GM19043 (cell line): ENCODE measurements at regions not wholly inside any gene's neighbourhood (a gene's known extent, or its start where the extent isn't known, plus 50 kb on each side); places are given as distances from the start of the nearest gene placed in this dataset.
"Not testable (repeated sequence)": the region's sequence is repeated elsewhere in the genome, so short reads cannot be mapped to it uniquely, and the experiment has no call there.

ENCODE experiments used
- ATAC-seq: cut with Tn5 transposase; IDR thresholded peaks from one replicate; pipeline ENCODE4 v1.9.1; 2021; ENCODE audit warnings: low read depth; ENCODE audit not compliant: unreplicated experiment

GRCh38 chr3:137110392-137110996, 152.7 kb downstream of the IL20RB start:
- peak; percentile 59 for ATAC-seq

- no peak for ATAC-seq
Observed at GRCh38 chr3:137111497-137111896, 153.7 kb downstream of the IL20RB start.

GRCh38 chr3:137116619-137117018, 158.8 kb downstream of the IL20RB start:
- no peak for ATAC-seq

DNA sequence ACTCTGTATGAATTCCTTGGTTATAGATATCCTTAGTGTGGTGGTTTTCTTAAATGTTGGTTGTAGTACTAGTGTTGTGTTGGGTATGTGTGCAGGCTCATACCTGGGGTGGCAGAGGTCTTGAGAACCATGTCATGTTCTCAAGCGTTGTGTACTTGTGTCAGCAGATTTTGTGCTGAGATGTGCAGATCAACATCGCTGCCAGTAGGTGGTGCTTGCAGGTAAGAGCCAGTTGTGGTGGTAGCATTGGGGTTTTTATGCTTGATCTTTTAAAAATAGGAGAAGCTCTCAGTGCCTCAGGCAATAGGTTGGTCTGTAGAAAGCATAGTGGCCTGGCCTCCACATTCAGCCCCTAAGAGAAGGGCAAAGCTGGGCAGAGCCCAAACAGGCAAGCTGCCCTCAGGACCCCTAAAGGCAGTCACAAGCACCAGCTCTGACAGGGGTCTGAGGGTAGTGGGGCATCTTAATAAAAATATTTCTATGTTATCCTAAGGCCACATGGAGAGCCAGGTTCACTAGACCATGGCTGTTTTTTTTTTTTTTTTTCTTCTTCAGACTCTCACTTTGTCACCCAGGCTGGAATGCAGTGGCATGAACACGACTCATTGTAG, 164.0 kb downstream of the IL20RB start:
- peak; percentile 66 for ATAC-seq

DNA sequence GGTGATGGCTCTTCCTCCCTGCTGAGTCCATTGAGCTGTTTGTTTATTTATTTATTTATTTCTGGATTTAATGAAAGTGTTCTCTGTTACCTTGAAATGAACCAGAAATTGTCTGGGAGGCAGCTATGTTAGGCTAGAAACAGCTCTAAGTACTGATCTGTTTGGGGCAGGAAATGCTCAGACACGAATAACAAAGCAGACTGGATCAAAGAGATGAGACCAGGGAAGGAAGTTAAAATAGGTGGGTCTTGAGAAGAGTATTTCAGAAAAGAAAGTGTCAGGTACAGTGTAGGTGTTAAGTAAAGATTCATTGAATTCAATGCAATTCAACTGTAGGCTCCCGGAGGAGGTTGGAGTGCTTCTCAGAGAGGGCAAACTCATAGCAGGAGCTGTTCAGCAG, 173.3 kb downstream of the IL20RB start:
- ATAC-seq: no peak

DNA sequence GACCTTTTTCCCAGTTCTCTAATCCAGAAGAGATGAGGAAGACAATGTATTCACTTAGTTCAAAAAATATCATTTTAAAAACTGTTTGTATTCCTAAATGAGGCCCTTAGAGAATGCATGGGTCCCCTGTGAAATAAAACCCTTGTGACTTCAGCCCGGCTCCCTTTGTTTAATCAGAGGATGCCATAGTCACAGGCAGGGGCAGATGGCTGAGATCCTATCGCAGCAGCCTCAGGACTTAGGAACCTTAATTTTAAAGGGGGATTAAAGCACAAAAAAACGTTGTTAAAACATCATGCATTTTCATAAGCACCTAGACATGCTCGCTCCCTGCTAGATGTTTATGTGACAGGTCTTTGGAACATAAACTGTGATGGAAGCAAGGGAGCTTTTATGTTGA, 176.6 kb downstream of the IL20RB start:
- ATAC-seq: no peak

DNA sequence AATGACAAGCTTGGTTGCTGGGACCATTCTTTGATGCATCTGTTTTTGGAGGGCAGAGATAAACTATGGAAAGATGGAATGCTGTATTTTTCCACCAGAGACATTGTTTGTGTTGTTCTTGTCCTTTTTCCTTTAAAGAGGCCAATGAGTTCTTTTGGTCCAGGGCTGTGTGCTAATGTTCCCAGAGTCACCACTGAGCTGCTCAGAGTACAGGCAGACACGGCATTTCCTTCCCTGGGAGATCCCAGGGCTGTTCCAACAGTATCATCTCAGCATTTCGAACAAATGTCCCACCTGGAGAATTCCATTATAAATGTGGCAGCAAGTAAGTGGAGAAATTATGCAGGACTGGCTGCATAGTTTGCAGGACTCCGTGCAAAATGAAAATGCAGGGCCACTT, 190.6 kb downstream of the IL20RB start:
- ATAC-seq: no peak

DNA sequence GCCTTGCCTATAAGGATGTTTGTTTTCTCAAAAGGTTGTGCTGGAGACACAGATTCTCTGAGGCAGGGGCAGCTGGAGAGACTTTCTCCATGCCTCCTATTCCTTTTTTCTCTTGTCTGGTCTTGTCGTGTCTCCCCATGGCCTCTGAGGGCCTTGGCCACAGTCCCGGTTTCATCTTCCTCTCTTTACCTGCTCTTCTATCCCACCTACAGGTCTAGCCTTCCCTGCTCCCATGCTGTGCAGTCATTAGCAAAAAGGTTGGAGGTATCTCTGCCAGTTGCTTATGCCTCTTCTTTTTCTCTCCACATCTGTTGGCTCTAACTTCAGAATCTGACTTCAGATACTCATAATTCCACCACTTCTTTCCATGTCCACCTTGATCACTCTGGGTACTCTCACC, 191.1 kb downstream of the IL20RB start:
- ATAC-seq: no peak

- no peak for ATAC-seq
Observed at GRCh38 chr3:137150825-137151224, 193.0 kb downstream of the IL20RB start.

DNA sequence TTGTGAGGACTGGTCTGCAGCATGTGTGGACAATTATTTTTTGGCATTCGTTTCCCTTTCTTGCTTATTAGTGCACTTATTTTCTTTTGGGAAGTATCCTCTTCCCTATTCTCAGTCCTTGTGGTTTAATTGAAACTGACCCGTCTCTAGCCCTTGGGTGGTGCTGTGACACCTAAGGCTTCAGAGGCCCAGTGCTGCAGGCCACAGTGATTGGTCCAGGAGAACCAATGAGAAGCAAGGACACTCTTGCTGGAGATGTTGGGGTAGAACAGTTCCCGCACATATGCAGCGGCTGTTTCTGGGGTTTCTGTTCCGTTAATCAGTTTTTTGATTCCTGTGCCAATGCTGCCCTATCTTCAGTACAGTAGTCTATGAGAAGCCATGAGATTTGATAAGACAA, 195.3 kb downstream of the IL20RB start:
- not testable (repeated sequence) for ATAC-seq

GRCh38 chr3:137163241-137163871, 205.6 kb downstream of the IL20RB start:
- no peak for ATAC-seq

DNA sequence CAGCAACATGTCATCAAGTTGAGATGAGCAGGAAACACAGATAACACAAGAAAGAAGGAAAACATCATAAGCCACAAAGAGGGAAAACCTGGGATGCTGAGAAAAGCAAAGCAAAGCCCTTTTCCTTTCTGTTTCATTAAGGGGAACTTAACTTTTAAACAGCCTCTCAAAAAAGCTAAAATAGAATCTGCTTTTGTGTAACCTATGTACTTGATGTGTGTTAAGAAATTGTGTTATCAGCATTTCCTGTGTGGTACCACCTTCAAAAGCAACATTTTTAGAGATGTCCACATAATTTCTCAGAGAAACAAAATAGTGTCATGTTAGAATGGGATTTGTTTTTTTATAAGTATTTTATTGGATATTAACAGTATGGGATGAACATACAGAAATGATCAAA, 206.2 kb downstream of the IL20RB start:
- no peak for ATAC-seq

- ATAC-seq: no peak
Observed at GRCh38 chr3:137165117-137165806, 207.5 kb downstream of the IL20RB start.

- ATAC-seq: no peak
Observed at GRCh38 chr3:137171834-137172603, 214.2 kb downstream of the IL20RB start.

DNA sequence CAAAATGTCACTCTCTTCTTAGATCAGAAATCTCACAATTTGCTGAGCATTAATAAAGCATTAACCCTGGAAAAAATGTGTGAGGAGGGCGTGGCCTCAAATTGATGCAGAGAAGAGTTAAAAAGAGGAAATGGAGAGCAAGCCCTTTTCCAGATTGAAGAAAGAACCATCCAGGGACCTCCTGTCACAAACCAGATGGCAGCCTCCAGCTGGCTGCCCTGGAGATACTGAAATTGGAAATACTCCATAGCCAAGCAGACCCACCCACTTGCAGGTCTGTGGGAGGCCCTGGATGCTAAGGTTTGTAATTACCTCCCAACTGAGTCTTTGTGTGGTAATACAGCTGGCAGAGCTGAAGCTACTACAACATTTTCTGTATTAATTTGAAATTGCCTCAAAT, 214.9 kb downstream of the IL20RB start:
- ATAC-seq: no peak

- ATAC-seq: no peak
Observed at GRCh38 chr3:137174514-137174913, 216.7 kb downstream of the IL20RB start.

- no peak for ATAC-seq
Observed at GRCh38 chr3:137180220-137180619, 222.4 kb downstream of the IL20RB start.

DNA sequence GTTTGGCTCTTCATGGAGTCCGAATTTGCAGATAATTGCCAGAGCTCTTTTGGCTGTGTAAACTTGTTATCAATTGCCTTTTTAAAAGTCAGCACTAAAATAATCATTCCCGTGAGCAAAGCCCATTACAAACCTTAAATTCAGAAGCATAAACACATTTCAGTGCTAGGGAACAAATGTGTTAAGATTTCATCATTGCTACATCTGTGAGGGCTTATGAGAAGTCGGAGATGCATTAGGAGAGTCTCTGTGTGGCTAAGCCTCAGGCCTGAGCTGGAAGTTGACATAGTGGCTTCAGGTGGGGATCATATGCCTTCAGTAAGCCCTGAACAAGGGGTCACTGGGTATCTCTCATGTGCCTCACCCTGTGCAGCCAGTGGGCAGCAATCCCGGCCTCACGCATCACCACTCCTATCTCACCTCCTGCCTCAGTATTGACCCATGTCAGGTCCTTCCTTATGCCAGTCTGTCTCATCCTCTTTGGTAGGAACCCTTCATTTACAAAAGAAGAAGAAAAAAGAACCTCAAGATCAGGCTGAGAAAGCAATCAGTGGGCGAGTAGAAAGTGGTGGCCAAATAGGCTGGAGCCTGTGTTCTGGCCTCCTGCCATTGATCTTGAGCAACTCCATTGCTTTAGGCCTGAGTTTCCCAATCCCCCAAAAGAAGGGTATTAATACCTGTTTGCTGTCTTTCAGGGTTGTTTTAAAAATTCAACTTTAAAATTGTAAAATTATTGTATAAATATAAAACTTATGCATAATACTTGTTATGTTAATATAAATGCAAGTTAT, 233.5 kb downstream of the IL20RB start:
- no peak for ATAC-seq

GRCh38 chr3:137191951-137192350, 234.2 kb downstream of the IL20RB start:
- ATAC-seq: no peak

GRCh38 chr3:137194301-137194700, 236.5 kb downstream of the IL20RB start:
- no peak for ATAC-seq
